HL-60 (cell line): ENCODE measurements at regions not wholly inside any gene's neighbourhood (a gene's known extent, or its start where the extent isn't known, plus 50 kb on each side); places are given as distances from the start of the nearest gene placed in this dataset.
"Not testable (repeated sequence)": the region's sequence is repeated elsewhere in the genome, so short reads cannot be mapped to it uniquely, and the experiment has no call there.

ENCODE experiments used
- DNase-seq, 2 experiments: peaks; one replicate each; pipeline ENCODE4 v3.0.0-alpha.2; 2010 to 2020; ENCODE audit warnings: low read depth in 1 of 2, low spot score in 1 of 2
- H3K27ac ChIP-seq: fragments of 250-450 bp; sonication (Bioruptor Pico); replicated peaks from 2 replicates; pipeline ENCODE4 v1.5.1; 2020; ENCODE audit warnings: mild to moderate bottlenecking, moderate library complexity
- H3K27me3 ChIP-seq: fragments of 250-450 bp; sonication (Bioruptor Pico); 2 replicates; pipeline ENCODE4 v1.5.1; 2021; ENCODE audit warnings: mild to moderate bottlenecking, moderate library complexity; ENCODE audit not compliant: insufficient read depth, poor library complexity, severe bottlenecking
- H3K4me3 ChIP-seq: replicated peaks from 2 replicates; pipeline ENCODE4 v1.5.1; 2011; ENCODE audit warnings: mild to moderate bottlenecking, control low read depth, low read length; ENCODE audit not compliant: insufficient read depth
- CTCF ChIP-seq: IDR thresholded peaks from one replicate; pipeline ENCODE4 v1.5.1; 2011; ENCODE audit warnings: low read length, control low read depth, inconsistent platforms; ENCODE audit not compliant: insufficient read depth
- GABPA ChIP-seq: IDR thresholded peaks from 2 replicates; pipeline ENCODE4 v1.6.1; 2012; ENCODE audit warnings: low read depth
- POLR2AphosphoS5 ChIP-seq: IDR thresholded peaks from 2 replicates; pipeline ENCODE4 v1.6.1; 2012; ENCODE audit warnings: low read depth
- SPI1 ChIP-seq: IDR thresholded peaks from 2 replicates; pipeline ENCODE4 v1.6.1; 2012; ENCODE audit warnings: low read depth, mild to moderate bottlenecking, borderline replicate concordance
- TF ChIP-seq, protein P1 (sequence below): IDR thresholded peaks from 2 replicates; pipeline ENCODE4 v1.6.1; 2012; ENCODE audit warnings: low read depth; ENCODE audit not compliant: insufficient replicate concordance

- TF ChIP-seq, protein P1, sequence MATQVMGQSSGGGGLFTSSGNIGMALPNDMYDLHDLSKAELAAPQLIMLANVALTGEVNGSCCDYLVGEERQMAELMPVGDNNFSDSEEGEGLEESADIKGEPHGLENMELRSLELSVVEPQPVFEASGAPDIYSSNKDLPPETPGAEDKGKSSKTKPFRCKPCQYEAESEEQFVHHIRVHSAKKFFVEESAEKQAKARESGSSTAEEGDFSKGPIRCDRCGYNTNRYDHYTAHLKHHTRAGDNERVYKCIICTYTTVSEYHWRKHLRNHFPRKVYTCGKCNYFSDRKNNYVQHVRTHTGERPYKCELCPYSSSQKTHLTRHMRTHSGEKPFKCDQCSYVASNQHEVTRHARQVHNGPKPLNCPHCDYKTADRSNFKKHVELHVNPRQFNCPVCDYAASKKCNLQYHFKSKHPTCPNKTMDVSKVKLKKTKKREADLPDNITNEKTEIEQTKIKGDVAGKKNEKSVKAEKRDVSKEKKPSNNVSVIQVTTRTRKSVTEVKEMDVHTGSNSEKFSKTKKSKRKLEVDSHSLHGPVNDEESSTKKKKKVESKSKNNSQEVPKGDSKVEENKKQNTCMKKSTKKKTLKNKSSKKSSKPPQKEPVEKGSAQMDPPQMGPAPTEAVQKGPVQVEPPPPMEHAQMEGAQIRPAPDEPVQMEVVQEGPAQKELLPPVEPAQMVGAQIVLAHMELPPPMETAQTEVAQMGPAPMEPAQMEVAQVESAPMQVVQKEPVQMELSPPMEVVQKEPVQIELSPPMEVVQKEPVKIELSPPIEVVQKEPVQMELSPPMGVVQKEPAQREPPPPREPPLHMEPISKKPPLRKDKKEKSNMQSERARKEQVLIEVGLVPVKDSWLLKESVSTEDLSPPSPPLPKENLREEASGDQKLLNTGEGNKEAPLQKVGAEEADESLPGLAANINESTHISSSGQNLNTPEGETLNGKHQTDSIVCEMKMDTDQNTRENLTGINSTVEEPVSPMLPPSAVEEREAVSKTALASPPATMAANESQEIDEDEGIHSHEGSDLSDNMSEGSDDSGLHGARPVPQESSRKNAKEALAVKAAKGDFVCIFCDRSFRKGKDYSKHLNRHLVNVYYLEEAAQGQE = no peak
- TF ChIP-seq SPI1 (no peak), GABPA (no peak), CTCF (no peak), POLR2AphosphoS5 (no peak)
- H3K27me3 ChIP-seq = no peaks in the 10 kb centered on the region
- DNase-seq = no peak
- no peak overlapping the region for H3K27ac ChIP-seq
- no peak overlapping the region for H3K4me3 ChIP-seq
Observed at GRCh38 chr2:193841384-193842150, 1646.8 kb upstream of the TMEFF2 start.

GRCh38 chr2:193837111-193837738, 1642.5 kb upstream of the TMEFF2 start:
- no peaks in the 10 kb centered on the region for H3K27me3 ChIP-seq
- TF ChIP-seq, protein P1 = no peak
- TF ChIP-seq SPI1 (no peak), POLR2AphosphoS5 (no peak), GABPA (no peak), CTCF (no peak)
- H3K4me3 ChIP-seq = no peak overlapping the region
- no peak for DNase-seq
- no peak overlapping the region for H3K27ac ChIP-seq

DNA sequence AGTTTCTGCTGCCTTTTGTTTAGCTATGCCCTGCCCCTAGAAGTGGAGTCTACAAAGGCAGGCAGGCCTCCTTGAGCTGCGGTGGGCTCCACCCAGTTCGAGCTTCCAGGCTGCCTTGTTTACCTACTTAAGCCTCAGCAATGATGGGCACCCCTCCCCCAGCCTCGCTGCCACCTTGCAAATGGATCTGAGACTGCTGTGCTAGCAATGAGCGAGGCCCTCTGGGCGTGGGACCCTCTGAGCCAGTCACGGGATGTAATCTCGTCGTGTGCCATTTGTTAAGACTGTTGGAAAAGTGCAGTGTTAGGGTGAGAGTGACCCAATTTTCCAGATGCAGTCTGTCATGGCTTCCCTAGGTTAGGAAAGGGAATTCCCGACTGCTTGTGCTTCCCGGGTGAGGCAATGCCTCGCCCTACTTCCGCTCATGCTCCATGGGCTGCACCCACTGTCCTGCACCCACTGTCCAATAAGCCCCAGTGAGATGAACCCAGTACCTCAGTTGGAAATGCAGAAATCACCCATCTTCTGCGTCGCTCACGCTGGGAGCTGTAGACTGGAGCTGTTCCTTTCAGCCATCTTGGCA, 1641.8 kb upstream of the TMEFF2 start:
- not testable (repeated sequence) for DNase-seq, H3K27ac ChIP-seq, H3K27me3 ChIP-seq, H3K4me3 ChIP-seq

DNA sequence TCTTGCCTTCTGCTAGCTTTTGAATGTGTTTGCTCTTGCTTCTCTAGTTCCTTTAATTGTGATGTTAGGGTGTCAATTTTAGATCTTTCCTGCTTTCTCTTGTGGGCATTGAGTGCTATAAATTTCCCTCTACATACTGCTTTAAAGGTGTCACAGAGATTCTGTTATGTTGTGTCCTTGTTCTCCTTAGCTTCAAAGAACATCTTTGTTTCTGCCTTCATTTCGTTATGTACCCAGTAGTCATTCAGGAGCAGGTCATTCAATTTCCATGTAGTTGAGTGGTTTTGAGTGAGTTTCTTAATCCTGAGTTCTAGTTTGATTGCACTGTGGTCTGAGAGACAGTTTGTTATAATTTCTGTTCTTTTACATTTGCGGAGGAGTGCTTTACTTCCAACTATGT, 1639.2 kb upstream of the TMEFF2 start:
- H3K27ac ChIP-seq, H3K27me3 ChIP-seq, H3K4me3 ChIP-seq, DNase-seq: not testable (repeated sequence)

DNA sequence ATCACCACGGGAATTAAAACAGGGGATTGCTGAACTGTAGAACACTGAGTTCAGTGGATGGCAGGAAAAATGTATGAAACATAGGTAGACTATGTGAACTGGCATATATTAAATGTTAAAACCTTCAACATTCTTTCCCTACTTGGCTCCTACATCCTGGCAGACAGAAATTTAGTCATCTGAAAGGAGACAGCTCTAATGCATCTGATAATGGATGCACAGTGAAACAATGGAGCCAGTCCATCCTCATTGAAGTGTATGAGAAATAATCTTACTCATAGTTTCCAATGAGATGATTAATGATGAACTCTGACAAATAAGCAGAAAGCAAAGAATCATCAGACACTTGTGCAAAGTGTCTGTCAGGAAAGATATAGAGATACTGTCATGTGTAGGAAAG, 1629.7 kb upstream of the TMEFF2 start:
- TF ChIP-seq CTCF (no peak), GABPA (no peak), POLR2AphosphoS5 (no peak), SPI1 (no peak)
- TF ChIP-seq, protein P1 = no peak
- Histone ChIP-seq H3K4me3 (no peak overlapping the region), H3K27ac (no peak overlapping the region), H3K27me3 (no peaks in the 10 kb centered on the region)
- DNase-seq = no peak
